ENCODE measurements at regions not wholly inside any gene's neighbourhood (a gene's known extent, or its start where the extent isn't known, plus 50 kb on each side); places are given as distances from the start of the nearest gene placed in this dataset.
"Not testable (repeated sequence)": the region's sequence is repeated elsewhere in the genome, so short reads cannot be mapped to it uniquely, and the experiment has no call there.

DNA sequence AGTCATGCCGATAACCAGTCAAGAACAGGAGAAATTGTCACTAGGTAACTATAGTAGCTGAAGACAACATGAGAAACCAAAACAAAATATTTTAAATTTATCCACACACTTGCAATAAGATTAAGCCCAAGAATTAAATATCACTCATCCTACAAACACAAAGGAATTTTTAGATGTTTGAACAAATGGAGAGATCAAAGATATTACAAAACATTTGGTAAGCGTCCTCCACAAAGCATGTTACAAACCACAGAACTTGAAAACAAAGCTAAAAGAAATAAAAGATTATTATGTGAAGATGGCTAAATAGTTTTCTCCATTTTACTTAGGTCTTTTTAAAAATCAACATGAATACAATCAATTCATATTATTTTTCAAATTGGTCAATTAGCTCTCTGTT is 631.9 kb upstream of the INTU start:
- no peaks in the 10 kb centered on the region for H3K4me1 ChIP-seq (ENCODE audit: control insufficient read depth, insufficient read depth, low read length)
- no peaks in the 10 kb centered on the region for H3K36me3 ChIP-seq (ENCODE audit: control insufficient read depth, insufficient read depth, low read length)
- no peak for DNase-seq
- H3K9me3 ChIP-seq (replicated peaks; ENCODE audit: control insufficient read depth, low read depth, low read length), result no peaks in the 10 kb centered on the region
- H3K27me3 ChIP-seq (ENCODE audit: control insufficient read depth, insufficient read depth, low read length), result no peaks in the 10 kb centered on the region
- no peak overlapping the region for H3K27ac ChIP-seq (ENCODE audit: low read length)
- no peak overlapping the region for H3K4me3 ChIP-seq (ENCODE audit: low read length)
- WGBS (ENCODE audit: insufficient coverage), result no CpG with 5 or more reads among the region's 2 CpGs

DNA sequence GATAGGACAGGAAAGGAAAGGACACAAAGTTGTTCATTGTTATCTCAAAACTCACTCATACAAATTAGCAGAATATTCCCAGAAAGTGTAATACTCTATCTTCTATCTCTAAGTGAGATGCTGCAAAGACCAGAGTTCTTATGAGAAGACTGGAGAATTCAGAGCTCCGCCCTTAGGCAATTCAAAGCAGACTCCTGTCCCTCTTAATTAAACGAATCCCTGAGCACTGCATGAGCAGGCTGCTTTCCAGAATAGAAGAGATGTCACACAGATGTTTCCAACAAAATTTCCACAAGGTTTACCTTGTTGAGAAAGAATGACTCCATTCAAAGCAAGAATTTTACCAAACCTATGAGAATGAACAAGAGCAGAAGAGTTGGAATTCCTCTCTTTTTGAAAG is 630.8 kb upstream of the INTU start:
- Histone ChIP-seq H3K4me1 (ENCODE audit: control insufficient read depth, insufficient read depth, low read length) (no peaks in the 10 kb centered on the region), H3K4me3 (ENCODE audit: low read length) (no peak overlapping the region), H3K9me3 (replicated peaks; ENCODE audit: control insufficient read depth, low read depth, low read length) (no peaks in the 10 kb centered on the region), H3K27ac (ENCODE audit: low read length) (no peak overlapping the region), H3K27me3 (ENCODE audit: control insufficient read depth, insufficient read depth, low read length) (no peaks in the 10 kb centered on the region), H3K36me3 (ENCODE audit: control insufficient read depth, insufficient read depth, low read length) (no peaks in the 10 kb centered on the region)
- no CpG with 5 or more reads among the region's 2 CpGs for WGBS (ENCODE audit: insufficient coverage)
- DNase-seq, result no peak

DNA sequence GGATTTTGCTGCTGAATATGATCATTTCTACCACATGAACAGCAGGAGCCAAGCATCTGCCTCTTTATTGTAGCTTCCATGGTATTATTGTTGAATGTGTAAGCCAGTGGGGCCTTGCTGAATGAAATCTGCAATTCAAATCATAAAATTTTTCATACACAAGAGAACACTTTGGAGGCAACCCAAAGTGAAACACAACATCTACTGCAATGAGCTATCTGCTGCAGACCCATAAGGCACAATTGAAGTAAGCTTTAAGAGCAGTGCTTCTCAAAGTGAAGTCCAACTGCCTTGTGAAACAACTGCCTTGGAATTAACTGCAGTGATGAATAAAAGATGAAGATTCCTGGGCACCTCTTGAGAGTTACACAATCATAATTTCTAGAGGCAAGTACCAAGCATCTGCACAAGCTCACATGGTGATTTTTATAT is 626.3 kb upstream of the INTU start:
- Histone ChIP-seq H3K4me1 (ENCODE audit: control insufficient read depth, insufficient read depth, low read length) (no peaks in the 10 kb centered on the region), H3K27ac (ENCODE audit: low read length) (peak overlapping the region; percentile 50), H3K4me3 (ENCODE audit: low read length) (no peak overlapping the region), H3K27me3 (ENCODE audit: control insufficient read depth, insufficient read depth, low read length) (no peaks in the 10 kb centered on the region), H3K9me3 (replicated peaks; ENCODE audit: control insufficient read depth, low read depth, low read length) (no peaks in the 10 kb centered on the region), H3K36me3 (ENCODE audit: control insufficient read depth, insufficient read depth, low read length) (no peaks in the 10 kb centered on the region)
- peak; percentile 98 for DNase-seq

DNA sequence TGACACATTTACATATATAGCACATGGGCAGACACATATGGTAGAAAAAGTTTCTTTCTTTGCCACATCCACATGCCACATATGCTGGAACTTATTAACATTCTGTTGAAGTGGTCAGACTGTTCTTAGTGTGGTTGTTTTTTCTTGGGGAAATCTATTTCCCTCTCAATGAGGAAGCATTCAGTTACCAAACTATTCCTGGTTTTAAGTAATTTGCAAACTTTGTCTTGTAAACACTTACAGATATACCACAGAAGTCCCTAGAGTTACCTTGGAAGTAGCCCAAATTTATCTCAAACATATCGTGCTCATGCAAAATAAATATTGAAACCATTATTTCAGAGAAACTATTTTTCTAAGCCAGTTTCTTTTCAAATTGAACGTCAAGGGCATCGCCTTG is 625.5 kb upstream of the INTU start:
- Histone ChIP-seq H3K4me1 (ENCODE audit: control insufficient read depth, insufficient read depth, low read length) (no peaks in the 10 kb centered on the region), H3K4me3 (ENCODE audit: low read length) (no peak overlapping the region), H3K27ac (ENCODE audit: low read length) (no peak overlapping the region), H3K9me3 (replicated peaks; ENCODE audit: control insufficient read depth, low read depth, low read length) (no peaks in the 10 kb centered on the region), H3K36me3 (ENCODE audit: control insufficient read depth, insufficient read depth, low read length) (no peaks in the 10 kb centered on the region), H3K27me3 (ENCODE audit: control insufficient read depth, insufficient read depth, low read length) (no peaks in the 10 kb centered on the region)
- no CpG with 5 or more reads among the region's 3 CpGs for WGBS (ENCODE audit: insufficient coverage)
- DNase-seq, result peak; percentile 69

DNA sequence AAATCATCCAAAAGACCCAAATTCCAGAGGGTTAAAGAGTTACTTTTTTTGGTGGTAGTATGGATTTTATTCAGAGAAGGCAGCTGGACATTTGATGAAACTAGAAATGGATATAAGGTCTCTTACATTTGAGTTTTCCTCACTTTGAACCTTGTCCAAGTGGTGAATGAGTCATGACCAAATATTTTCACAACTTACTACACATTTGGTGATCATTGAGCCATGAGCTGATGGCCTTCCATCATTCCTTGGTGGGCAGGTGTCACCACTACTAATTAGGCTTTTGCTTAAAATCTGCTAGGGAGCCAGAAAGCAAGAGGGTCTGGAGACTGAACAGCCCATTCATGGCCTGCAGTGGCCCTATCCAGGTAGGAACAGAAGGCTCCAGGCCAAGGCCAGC is 620.2 kb upstream of the INTU start:
- DNase-seq, result no peak
- Histone ChIP-seq H3K36me3 (ENCODE audit: control insufficient read depth, insufficient read depth, low read length) (no peaks in the 10 kb centered on the region), H3K27ac (ENCODE audit: low read length) (no peak overlapping the region), H3K4me1 (ENCODE audit: control insufficient read depth, insufficient read depth, low read length) (no peaks in the 10 kb centered on the region), H3K4me3 (ENCODE audit: low read length) (no peak overlapping the region), H3K9me3 (replicated peaks; ENCODE audit: control insufficient read depth, low read depth, low read length) (no peaks in the 10 kb centered on the region), H3K27me3 (ENCODE audit: control insufficient read depth, insufficient read depth, low read length) (no peaks in the 10 kb centered on the region)

GRCh38 chr4:127015667-127016117 is 617.1 kb upstream of the INTU start:
- no peaks in the 10 kb centered on the region for H3K27me3 ChIP-seq (ENCODE audit: control insufficient read depth, insufficient read depth, low read length)

GRCh38 chr4:127018381-127018780 is 614.4 kb upstream of the INTU start:
- peak; percentile 78 for DNase-seq
- no CpG with 5 or more reads among the region's 2 CpGs for WGBS (ENCODE audit: insufficient coverage)
- Histone ChIP-seq H3K4me3 (ENCODE audit: low read length) (no peak overlapping the region), H3K27ac (ENCODE audit: low read length) (no peak overlapping the region), H3K27me3 (ENCODE audit: control insufficient read depth, insufficient read depth, low read length) (no peaks in the 10 kb centered on the region), H3K4me1 (ENCODE audit: control insufficient read depth, insufficient read depth, low read length) (no peaks in the 10 kb centered on the region), H3K9me3 (replicated peaks; ENCODE audit: control insufficient read depth, low read depth, low read length) (no peaks in the 10 kb centered on the region), H3K36me3 (ENCODE audit: control insufficient read depth, insufficient read depth, low read length) (no peaks in the 10 kb centered on the region)

More at GRCh38 chr4:127015667-127016117, 617.1 kb upstream of the INTU start:
- Histone ChIP-seq H3K4me3 (ENCODE audit: low read length) (no peak overlapping the region), H3K36me3 (ENCODE audit: control insufficient read depth, insufficient read depth, low read length) (no peaks in the 10 kb centered on the region), H3K9me3 (replicated peaks; ENCODE audit: control insufficient read depth, low read depth, low read length) (no peaks in the 10 kb centered on the region), H3K27ac (ENCODE audit: low read length) (no peak overlapping the region), H3K4me1 (ENCODE audit: control insufficient read depth, insufficient read depth, low read length) (no peaks in the 10 kb centered on the region)
- WGBS (ENCODE audit: insufficient coverage), result 36% methylated on average over 4 of the region's 5 CpGs
- no peak for DNase-seq

GRCh38 chr4:127020831-127021230 is 611.9 kb upstream of the INTU start:
- H3K27me3 ChIP-seq (ENCODE audit: control insufficient read depth, insufficient read depth, low read length); H3K4me1 ChIP-seq (ENCODE audit: control insufficient read depth, insufficient read depth, low read length); H3K27ac ChIP-seq (ENCODE audit: low read length); H3K4me3 ChIP-seq (ENCODE audit: low read length); H3K9me3 ChIP-seq (replicated peaks; ENCODE audit: control insufficient read depth, low read depth, low read length); DNase-seq; H3K36me3 ChIP-seq (ENCODE audit: control insufficient read depth, insufficient read depth, low read length): not testable (repeated sequence)
- no CpG with 5 or more reads among the region's 15 CpGs for WGBS (ENCODE audit: insufficient coverage)

- 50% methylated on average over 2 of the region's 3 CpGs for WGBS (ENCODE audit: insufficient coverage)
- H3K4me1 ChIP-seq (ENCODE audit: control insufficient read depth, insufficient read depth, low read length), result no peaks in the 10 kb centered on the region
These were observed 596.5 kb upstream of the INTU start for GRCh38 chr4:127036296-127036695.

GRCh38 chr4:127045861-127046260 is 586.9 kb upstream of the INTU start:
- no CpG with 5 or more reads among the region's 1 CpG for WGBS (ENCODE audit: insufficient coverage)
- Histone ChIP-seq H3K27me3 (ENCODE audit: control insufficient read depth, insufficient read depth, low read length) (no peaks in the 10 kb centered on the region), H3K36me3 (ENCODE audit: control insufficient read depth, insufficient read depth, low read length) (no peaks in the 10 kb centered on the region), H3K27ac (ENCODE audit: low read length) (no peak overlapping the region), H3K9me3 (replicated peaks; ENCODE audit: control insufficient read depth, low read depth, low read length) (no peaks in the 10 kb centered on the region), H3K4me3 (ENCODE audit: low read length) (no peak overlapping the region), H3K4me1 (ENCODE audit: control insufficient read depth, insufficient read depth, low read length) (no peaks in the 10 kb centered on the region)
- DNase-seq, result no peak

More at GRCh38 chr4:127036296-127036695, 596.5 kb upstream of the INTU start:
- Histone ChIP-seq H3K4me3 (ENCODE audit: low read length) (no peak overlapping the region), H3K27ac (ENCODE audit: low read length) (no peak overlapping the region), H3K27me3 (ENCODE audit: control insufficient read depth, insufficient read depth, low read length) (no peaks in the 10 kb centered on the region), H3K36me3 (ENCODE audit: control insufficient read depth, insufficient read depth, low read length) (no peaks in the 10 kb centered on the region), H3K9me3 (replicated peaks; ENCODE audit: control insufficient read depth, low read depth, low read length) (no peaks in the 10 kb centered on the region)
- no peak for DNase-seq

GRCh38 chr4:127047930-127048329 is 584.8 kb upstream of the INTU start:
- no peaks in the 10 kb centered on the region for H3K27me3 ChIP-seq (ENCODE audit: control insufficient read depth, insufficient read depth, low read length)
- WGBS (ENCODE audit: insufficient coverage), result no CpG with 5 or more reads among the region's 1 CpG
- no peaks in the 10 kb centered on the region for H3K9me3 ChIP-seq (replicated peaks; ENCODE audit: control insufficient read depth, low read depth, low read length)
- no peak overlapping the region for H3K27ac ChIP-seq (ENCODE audit: low read length)
- no peak for DNase-seq
- H3K4me3 ChIP-seq (ENCODE audit: low read length), result no peak overlapping the region
- H3K36me3 ChIP-seq (ENCODE audit: control insufficient read depth, insufficient read depth, low read length), result no peaks in the 10 kb centered on the region
- no peaks in the 10 kb centered on the region for H3K4me1 ChIP-seq (ENCODE audit: control insufficient read depth, insufficient read depth, low read length)
